ENCODE measurements at regions not wholly inside any gene's neighbourhood (a gene's known extent, or its start where the extent isn't known, plus 50 kb on each side); places are given as distances from the start of the nearest gene placed in this dataset.

DNA sequence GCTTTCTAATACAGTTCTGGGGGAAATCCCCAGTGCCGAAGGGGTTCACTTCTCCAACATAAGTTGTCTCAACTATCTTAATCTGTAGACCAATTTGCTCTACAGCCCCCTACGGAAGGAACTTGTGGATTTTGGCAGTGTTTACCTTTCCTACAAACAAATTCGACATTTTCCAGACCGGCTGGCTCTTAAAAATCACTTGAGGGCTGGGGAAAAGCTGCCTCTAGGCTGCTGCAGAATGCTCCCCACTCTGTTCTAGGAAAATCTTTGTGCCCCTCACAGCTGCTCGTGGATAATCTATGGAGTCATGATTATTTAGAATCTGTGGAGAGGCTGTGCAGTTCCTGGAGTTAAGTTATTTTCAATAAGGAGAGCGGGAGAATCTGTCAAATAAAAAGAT, 474.6 kb upstream of the FZD8 start:
- Histone ChIP-seq H3K4me3 (ENCODE audit: insufficient read depth, low read depth, low read length) (no peak overlapping the region), H3K27me3 (ENCODE audit: control insufficient read depth, insufficient read depth, low read length, poor library complexity, severe bottlenecking) (no peaks in the 10 kb centered on the region), H3K36me3 (ENCODE audit: control insufficient read depth, insufficient read depth, low read length) (no peaks in the 10 kb centered on the region), H3K9me3 (ENCODE audit: control insufficient read depth, low read length) (no peaks in the 10 kb centered on the region), H3K4me1 (ENCODE audit: control insufficient read depth, insufficient read depth, low read length) (peaks cover 6% of the 10 kb centered on the region), H3K27ac (ENCODE audit: insufficient read depth, low read depth, low read length, poor library complexity, severe bottlenecking) (no peak overlapping the region)
- 82 to 88% methylated on average over 6 of the region's 6 CpGs for WGBS, 2 experiments

DNA sequence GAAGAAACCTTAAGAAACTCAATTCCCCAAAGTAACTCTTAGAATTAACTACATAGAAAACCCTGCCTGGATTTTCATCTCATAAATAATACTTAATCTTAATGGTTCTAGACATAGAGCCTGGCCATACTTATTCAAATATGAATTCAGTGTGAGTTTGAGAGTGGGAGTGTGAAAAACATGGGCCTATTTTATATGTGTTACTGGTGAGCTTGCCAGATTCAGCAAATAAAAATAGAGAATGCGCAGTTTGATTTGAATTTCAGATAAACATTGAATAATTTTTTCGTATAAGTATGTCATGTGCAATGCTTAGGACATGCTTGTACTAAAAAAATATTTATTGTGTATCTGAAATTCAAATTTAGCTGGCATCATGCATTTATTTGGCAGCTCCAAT, 473.9 kb upstream of the FZD8 start:
- H3K36me3 ChIP-seq (ENCODE audit: control insufficient read depth, insufficient read depth, low read length), result no peaks in the 10 kb centered on the region
- no peak overlapping the region for H3K4me3 ChIP-seq (ENCODE audit: insufficient read depth, low read depth, low read length)
- no peaks in the 10 kb centered on the region for H3K27me3 ChIP-seq (ENCODE audit: control insufficient read depth, insufficient read depth, low read length, poor library complexity, severe bottlenecking)
- 93 to 98% methylated on average over 2 of the region's 2 CpGs for WGBS, 2 experiments
- no peak overlapping the region for H3K27ac ChIP-seq (ENCODE audit: insufficient read depth, low read depth, low read length, poor library complexity, severe bottlenecking)
- peaks cover 6% of the 10 kb centered on the region for H3K4me1 ChIP-seq (ENCODE audit: control insufficient read depth, insufficient read depth, low read length)
- H3K9me3 ChIP-seq (ENCODE audit: control insufficient read depth, low read length), result no peaks in the 10 kb centered on the region

DNA sequence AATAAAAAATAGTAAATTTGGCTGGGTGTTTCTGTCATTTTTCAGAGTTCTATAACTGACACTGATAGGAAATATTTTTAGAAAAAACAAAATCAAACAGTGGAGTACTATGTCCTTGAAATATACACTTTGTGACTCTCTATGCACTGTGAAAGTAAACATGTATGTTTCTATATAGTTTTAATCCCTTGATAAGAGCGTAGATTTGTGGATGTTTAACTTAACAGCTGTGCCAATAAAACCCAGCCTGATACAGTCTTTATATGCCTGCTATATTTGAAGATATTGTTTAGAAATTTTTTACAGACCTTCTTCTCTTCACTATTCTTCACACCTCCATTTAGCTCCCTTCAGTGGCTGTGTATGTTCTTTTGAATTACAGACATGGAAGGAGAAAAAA, 473.3 kb upstream of the FZD8 start:
- H3K36me3 ChIP-seq (ENCODE audit: control insufficient read depth, insufficient read depth, low read length), result no peaks in the 10 kb centered on the region
- no peak overlapping the region for H3K4me3 ChIP-seq (ENCODE audit: insufficient read depth, low read depth, low read length)
- peaks cover 6% of the 10 kb centered on the region for H3K4me1 ChIP-seq (ENCODE audit: control insufficient read depth, insufficient read depth, low read length)
- 100% methylated on average over 1 of the region's 1 CpG; no CpG with 5 or more reads in 1 of the 2 experiments for WGBS, 2 experiments
- H3K27me3 ChIP-seq (ENCODE audit: control insufficient read depth, insufficient read depth, low read length, poor library complexity, severe bottlenecking), result no peaks in the 10 kb centered on the region
- no peaks in the 10 kb centered on the region for H3K9me3 ChIP-seq (ENCODE audit: control insufficient read depth, low read length)
- H3K27ac ChIP-seq (ENCODE audit: insufficient read depth, low read depth, low read length, poor library complexity, severe bottlenecking), result no peak overlapping the region

DNA sequence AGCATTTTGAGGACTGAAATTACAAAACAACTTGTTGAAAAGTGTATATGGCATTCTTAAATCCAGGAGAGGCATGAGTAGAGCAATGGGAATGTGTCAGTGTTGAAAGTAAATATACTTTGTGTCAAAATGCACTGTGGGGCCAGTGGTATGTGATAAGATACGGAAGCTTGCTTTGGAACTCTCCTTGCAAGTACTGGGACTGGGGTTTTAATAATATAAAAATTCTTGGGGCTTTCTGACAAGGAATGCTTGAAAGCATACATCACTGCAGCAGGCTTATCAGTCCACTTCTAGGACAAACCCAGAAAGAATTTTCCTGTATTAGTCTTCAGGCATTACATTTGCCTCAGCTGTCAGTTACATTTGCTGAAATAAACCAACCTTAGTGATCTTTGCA, 472.8 kb upstream of the FZD8 start:
- 94 to 95% methylated on average over 1 of the region's 1 CpG for WGBS, 2 experiments
- Histone ChIP-seq H3K27ac (ENCODE audit: insufficient read depth, low read depth, low read length, poor library complexity, severe bottlenecking) (no peak overlapping the region), H3K4me3 (ENCODE audit: insufficient read depth, low read depth, low read length) (no peak overlapping the region), H3K9me3 (ENCODE audit: control insufficient read depth, low read length) (no peaks in the 10 kb centered on the region), H3K27me3 (ENCODE audit: control insufficient read depth, insufficient read depth, low read length, poor library complexity, severe bottlenecking) (no peaks in the 10 kb centered on the region), H3K4me1 (ENCODE audit: control insufficient read depth, insufficient read depth, low read length) (peaks cover 6% of the 10 kb centered on the region), H3K36me3 (ENCODE audit: control insufficient read depth, insufficient read depth, low read length) (no peaks in the 10 kb centered on the region)

DNA sequence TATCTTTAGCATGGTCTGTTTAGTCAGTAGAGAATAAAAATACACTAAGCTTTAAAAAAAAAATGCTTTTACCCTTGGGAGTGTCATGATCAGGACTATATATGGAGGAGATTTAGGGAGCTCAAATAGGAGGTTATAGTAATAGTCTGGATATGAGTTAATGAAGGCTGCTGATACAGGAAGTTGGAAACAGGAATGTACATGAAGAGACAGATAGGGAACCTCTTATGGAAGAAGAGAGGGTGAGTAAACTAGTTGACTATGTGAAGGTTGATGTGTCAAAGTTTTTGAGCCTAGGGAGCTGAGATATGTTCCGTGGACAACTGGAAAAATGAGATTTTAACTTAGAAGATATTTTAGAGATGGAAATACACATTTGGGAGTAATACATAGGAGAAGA, 472.0 kb upstream of the FZD8 start:
- H3K36me3 ChIP-seq (ENCODE audit: control insufficient read depth, insufficient read depth, low read length), result no peaks in the 10 kb centered on the region
- no peak overlapping the region for H3K4me3 ChIP-seq (ENCODE audit: insufficient read depth, low read depth, low read length)
- no peaks in the 10 kb centered on the region for H3K27me3 ChIP-seq (ENCODE audit: control insufficient read depth, insufficient read depth, low read length, poor library complexity, severe bottlenecking)
- H3K4me1 ChIP-seq (ENCODE audit: control insufficient read depth, insufficient read depth, low read length), result peaks cover 6% of the 10 kb centered on the region
- WGBS, 2 experiments, result 91 to 97% methylated on average over 1 of the region's 1 CpG
- no peak overlapping the region for H3K27ac ChIP-seq (ENCODE audit: insufficient read depth, low read depth, low read length, poor library complexity, severe bottlenecking)
- H3K9me3 ChIP-seq (ENCODE audit: control insufficient read depth, low read length), result no peaks in the 10 kb centered on the region

DNA sequence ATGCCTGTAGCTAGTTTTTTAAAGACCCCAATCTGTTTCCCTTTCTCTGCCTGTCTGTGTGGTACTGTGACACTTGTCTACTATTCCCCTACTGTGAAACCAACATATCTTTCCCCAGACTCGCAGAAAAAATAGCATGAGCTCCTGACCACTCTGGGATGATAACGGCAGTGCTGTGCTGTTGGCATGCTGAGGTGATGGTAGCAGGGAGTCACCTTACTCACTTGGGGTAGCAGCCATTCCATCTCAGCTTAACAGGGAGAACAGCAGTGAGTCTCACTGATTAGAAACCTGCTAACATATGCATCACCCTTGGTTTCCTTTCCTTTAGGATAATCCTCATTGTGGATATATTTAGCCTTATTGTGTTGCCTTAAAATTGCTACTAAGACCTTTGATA, 469.6 kb upstream of the FZD8 start:
- Histone ChIP-seq H3K9me3 (ENCODE audit: control insufficient read depth, low read length) (no peaks in the 10 kb centered on the region), H3K27me3 (ENCODE audit: control insufficient read depth, insufficient read depth, low read length, poor library complexity, severe bottlenecking) (no peaks in the 10 kb centered on the region), H3K4me1 (ENCODE audit: control insufficient read depth, insufficient read depth, low read length) (peaks cover 1% of the 10 kb centered on the region), H3K27ac (ENCODE audit: insufficient read depth, low read depth, low read length, poor library complexity, severe bottlenecking) (no peak overlapping the region), H3K36me3 (ENCODE audit: control insufficient read depth, insufficient read depth, low read length) (no peaks in the 10 kb centered on the region), H3K4me3 (ENCODE audit: insufficient read depth, low read depth, low read length) (no peak overlapping the region)
- 71 to 72% methylated on average over 2 of the region's 2 CpGs for WGBS, 2 experiments

DNA sequence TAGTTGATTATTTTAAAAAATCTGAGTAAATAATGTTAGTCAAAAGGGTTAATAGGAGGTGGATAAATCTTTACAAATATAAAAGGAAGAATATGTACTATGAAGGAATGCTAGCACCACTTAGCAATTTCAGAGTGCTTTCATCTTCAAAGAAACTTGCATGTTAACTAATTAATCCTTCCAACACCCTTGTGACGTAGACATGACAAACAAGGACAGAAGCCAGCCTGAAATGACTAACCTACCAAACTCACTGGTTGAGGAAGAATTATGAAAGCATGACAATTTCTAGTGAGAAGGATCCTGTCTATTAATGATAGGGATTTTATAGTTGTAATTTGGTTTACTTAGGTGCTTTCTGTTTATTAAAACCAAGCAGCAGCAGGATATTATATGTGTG, 468.0 kb upstream of the FZD8 start:
- H3K36me3 ChIP-seq (ENCODE audit: control insufficient read depth, insufficient read depth, low read length), result no peaks in the 10 kb centered on the region
- H3K27ac ChIP-seq (ENCODE audit: insufficient read depth, low read depth, low read length, poor library complexity, severe bottlenecking), result no peak overlapping the region
- no peak overlapping the region for H3K4me3 ChIP-seq (ENCODE audit: insufficient read depth, low read depth, low read length)
- H3K4me1 ChIP-seq (ENCODE audit: control insufficient read depth, insufficient read depth, low read length), result no peaks in the 10 kb centered on the region
- no peaks in the 10 kb centered on the region for H3K9me3 ChIP-seq (ENCODE audit: control insufficient read depth, low read length)
- WGBS, 2 experiments, result 93 to 100% methylated on average over 1 of the region's 1 CpG
- no peaks in the 10 kb centered on the region for H3K27me3 ChIP-seq (ENCODE audit: control insufficient read depth, insufficient read depth, low read length, poor library complexity, severe bottlenecking)

DNA sequence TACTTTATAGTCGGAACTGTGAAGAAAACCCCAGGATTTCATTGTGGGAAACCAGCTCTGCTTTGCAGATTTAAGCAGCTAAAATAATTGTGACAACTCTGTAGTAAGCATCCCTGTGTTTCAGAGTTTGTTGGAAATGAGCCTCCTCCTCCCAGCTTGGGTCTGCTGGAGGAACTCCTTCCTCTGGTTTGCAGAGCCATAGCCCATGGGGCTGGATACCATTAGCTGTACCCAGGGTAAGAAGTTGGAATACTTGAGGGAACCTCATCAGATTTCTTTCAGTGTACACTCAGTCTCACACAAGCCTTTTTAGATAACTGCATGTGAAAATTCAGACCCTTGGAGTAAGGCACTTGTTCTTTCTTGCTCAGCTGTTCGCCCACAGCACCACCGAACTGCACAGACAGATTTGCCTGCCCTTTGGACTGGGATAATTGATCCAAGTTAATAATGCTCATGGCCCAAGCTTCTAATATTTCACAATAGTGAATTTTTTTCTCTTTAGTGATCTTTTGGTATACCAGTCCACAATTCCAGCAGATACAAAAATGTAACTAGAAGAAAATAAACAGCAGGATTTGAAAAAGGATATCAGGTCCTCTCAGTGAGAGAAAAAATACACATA, 467.4 kb upstream of the FZD8 start:
- Histone ChIP-seq H3K4me1 (ENCODE audit: control insufficient read depth, insufficient read depth, low read length) (no peaks in the 10 kb centered on the region), H3K9me3 (ENCODE audit: control insufficient read depth, low read length) (no peaks in the 10 kb centered on the region), H3K27ac (ENCODE audit: insufficient read depth, low read depth, low read length, poor library complexity, severe bottlenecking) (no peak overlapping the region), H3K27me3 (ENCODE audit: control insufficient read depth, insufficient read depth, low read length, poor library complexity, severe bottlenecking) (no peaks in the 10 kb centered on the region), H3K36me3 (ENCODE audit: control insufficient read depth, insufficient read depth, low read length) (no peaks in the 10 kb centered on the region), H3K4me3 (ENCODE audit: insufficient read depth, low read depth, low read length) (no peak overlapping the region)
- 95 to 96% methylated on average over 3 of the region's 3 CpGs for WGBS, 2 experiments

DNA sequence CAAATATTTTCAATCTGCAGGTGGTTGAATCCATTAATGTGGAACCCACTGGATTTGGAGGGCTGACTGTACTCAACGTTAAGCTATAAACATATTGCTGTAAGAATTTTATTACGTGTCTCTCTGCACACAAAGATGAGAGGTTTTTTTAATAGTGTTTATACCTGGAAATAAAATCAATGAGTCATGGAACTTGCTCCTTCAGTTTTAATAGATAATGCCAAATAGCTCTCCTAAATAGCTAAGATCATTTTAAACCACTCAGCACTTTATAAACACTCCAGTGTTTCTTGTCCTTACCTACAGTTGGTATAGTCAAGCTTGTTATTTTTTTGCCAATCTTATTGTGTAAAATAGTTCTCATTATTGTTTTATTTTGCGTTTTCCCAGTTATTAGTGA, 455.6 kb upstream of the FZD8 start:
- 88 to 100% methylated on average over 2 to 3 of the region's 3 CpGs for WGBS, 2 experiments
- Histone ChIP-seq H3K27ac (ENCODE audit: insufficient read depth, low read depth, low read length, poor library complexity, severe bottlenecking) (no peak overlapping the region), H3K36me3 (ENCODE audit: control insufficient read depth, insufficient read depth, low read length) (no peaks in the 10 kb centered on the region), H3K9me3 (ENCODE audit: control insufficient read depth, low read length) (no peaks in the 10 kb centered on the region), H3K4me3 (ENCODE audit: insufficient read depth, low read depth, low read length) (no peak overlapping the region), H3K4me1 (ENCODE audit: control insufficient read depth, insufficient read depth, low read length) (no peaks in the 10 kb centered on the region), H3K27me3 (ENCODE audit: control insufficient read depth, insufficient read depth, low read length, poor library complexity, severe bottlenecking) (no peaks in the 10 kb centered on the region)

DNA sequence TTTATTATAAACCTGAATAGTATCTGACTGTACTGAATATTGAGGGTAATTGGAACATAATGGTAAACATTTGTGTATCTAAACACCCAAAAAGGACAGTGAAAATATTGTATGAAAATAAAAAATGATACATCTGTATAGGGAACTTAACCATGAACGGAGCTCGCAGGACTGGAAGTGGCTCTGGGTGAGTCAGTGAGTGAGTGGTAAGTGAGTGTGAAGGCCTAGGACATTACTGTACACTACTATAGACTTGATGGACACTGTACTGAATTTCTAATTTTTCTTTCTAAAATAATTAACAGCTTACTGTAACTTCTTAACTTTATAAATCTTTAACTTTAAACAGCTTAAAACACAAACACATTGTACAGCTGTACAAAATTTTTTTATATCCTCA, 454.5 kb upstream of the FZD8 start:
- Histone ChIP-seq H3K4me3 (ENCODE audit: insufficient read depth, low read depth, low read length) (no peak overlapping the region), H3K4me1 (ENCODE audit: control insufficient read depth, insufficient read depth, low read length) (no peaks in the 10 kb centered on the region), H3K27ac (ENCODE audit: insufficient read depth, low read depth, low read length, poor library complexity, severe bottlenecking) (no peak overlapping the region), H3K9me3 (ENCODE audit: control insufficient read depth, low read length) (no peaks in the 10 kb centered on the region), H3K27me3 (ENCODE audit: control insufficient read depth, insufficient read depth, low read length, poor library complexity, severe bottlenecking) (no peaks in the 10 kb centered on the region), H3K36me3 (ENCODE audit: control insufficient read depth, insufficient read depth, low read length) (no peaks in the 10 kb centered on the region)
- 93 to 98% methylated on average over 2 of the region's 2 CpGs for WGBS, 2 experiments

DNA sequence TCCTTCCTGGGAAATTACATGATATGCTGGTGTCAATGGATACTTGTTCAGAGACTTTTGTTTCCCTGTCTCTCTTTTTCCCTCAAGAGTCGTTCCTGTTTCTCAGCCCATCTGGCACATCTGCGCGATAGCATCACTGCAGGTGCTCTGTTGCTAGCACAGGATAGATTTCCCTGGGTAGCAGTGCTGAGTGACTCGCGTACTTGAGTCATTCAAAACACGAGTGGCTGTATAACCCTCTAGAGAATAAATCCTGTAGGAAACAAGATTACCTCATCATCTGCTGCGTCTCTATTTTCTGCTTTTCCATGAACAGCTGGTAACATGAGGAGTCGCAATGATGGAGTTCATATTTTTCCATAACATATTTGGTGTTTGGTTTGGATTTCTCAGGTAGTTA, 452.0 kb upstream of the FZD8 start:
- no peaks in the 10 kb centered on the region for H3K27me3 ChIP-seq (ENCODE audit: control insufficient read depth, insufficient read depth, low read length, poor library complexity, severe bottlenecking)
- H3K36me3 ChIP-seq (ENCODE audit: control insufficient read depth, insufficient read depth, low read length), result no peaks in the 10 kb centered on the region
- H3K27ac ChIP-seq (ENCODE audit: insufficient read depth, low read depth, low read length, poor library complexity, severe bottlenecking), result no peak overlapping the region
- WGBS, 2 experiments, result 75 to 79% methylated on average over 7 to 8 of the region's 8 CpGs
- H3K4me1 ChIP-seq (ENCODE audit: control insufficient read depth, insufficient read depth, low read length), result no peaks in the 10 kb centered on the region
- H3K9me3 ChIP-seq (ENCODE audit: control insufficient read depth, low read length), result no peaks in the 10 kb centered on the region
- H3K4me3 ChIP-seq (ENCODE audit: insufficient read depth, low read depth, low read length), result no peak overlapping the region

All from ectodermal cell (in vitro differentiated cells).